ENCODE measurements at regions not wholly inside any gene's neighbourhood (a gene's known extent, or its start where the extent isn't known, plus 50 kb on each side); places are given as distances from the start of the nearest gene placed in this dataset.

DNA sequence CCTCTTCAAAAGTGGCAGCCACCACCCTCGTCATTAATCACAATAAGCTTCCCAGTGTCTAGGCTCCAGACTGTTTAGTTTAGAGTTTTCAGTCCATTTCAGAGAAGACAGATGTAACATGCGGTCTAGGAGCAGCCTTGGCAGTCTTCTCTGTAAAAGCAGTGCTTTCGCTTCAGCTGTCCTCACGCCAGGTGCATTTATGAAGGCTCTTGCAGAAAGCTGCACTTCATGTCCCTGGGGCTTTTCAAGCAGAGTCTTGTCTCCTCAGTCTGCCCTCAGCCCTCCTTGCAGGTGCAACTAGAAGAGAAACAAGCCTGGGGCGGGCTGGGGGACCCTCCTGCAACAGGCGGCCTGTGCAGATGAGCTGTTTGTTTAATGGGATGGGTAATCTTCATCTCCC is 281.9 kb downstream of the DRD1 start:
- no peak for ATAC-seq

DNA sequence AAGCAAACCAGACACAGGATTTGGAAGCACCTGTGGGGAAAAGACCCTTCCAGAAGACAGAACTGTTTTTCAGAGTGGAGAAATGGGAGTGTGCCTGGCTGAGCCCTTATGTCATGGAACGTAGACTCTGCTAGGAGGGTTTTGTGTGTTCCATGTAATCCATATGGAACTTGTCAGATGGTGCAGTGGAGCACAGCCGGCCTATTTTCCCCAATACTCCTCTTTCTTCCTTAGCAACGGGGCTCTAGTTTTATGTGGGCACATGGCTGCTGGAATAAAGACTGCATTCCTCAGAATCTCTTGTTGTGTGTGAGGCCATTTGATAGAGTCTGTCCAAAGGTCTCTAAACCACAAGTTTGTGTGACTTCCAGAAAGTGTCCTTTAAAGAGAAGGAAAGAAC is 284.0 kb downstream of the DRD1 start:
- no peak for ATAC-seq

DNA sequence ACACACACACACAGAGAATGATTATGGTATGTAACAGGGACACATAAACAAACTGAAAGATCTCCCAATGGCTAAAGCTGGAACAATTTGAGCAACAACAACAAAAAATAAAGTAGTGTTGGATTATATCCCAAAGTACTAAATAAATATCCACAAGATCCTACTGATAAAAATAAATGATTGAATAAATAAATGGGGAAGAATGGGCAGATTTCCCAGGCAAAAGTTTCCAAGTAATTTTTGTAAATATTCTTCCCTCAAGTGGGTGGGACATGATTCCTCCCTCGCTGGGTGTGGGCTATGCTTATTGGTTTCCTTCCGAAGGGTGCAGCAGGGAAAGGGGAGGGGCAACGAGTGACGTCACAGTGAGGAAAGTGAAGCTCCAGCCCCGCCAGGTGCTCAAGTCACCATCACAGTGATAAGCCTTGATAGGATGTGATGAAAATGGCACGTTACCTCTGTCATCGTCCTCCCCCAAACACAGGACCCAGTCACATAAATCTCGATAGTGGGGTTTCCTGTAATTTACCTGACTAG is 295.3 kb downstream of the DRD1 start:
- ATAC-seq: no peak

DNA sequence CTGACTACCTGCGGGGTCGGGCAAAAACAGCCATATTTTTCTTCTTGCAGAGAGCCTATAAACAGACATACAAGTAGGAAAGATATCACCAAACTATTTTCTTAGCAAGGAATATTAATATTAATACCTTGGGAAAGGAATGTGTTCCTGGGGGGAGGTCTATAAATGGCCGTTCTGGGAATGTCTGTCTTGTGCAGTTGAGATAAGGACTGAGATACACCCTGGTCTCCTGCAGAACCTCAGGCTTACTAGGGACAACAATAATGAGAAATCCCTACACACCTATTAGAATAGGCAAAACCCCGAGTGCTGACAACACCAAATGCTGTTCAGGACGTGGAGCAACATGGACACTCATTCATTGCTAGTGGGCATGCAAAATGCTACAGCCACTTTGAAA is 297.2 kb downstream of the DRD1 start:
- ATAC-seq: no peak

DNA sequence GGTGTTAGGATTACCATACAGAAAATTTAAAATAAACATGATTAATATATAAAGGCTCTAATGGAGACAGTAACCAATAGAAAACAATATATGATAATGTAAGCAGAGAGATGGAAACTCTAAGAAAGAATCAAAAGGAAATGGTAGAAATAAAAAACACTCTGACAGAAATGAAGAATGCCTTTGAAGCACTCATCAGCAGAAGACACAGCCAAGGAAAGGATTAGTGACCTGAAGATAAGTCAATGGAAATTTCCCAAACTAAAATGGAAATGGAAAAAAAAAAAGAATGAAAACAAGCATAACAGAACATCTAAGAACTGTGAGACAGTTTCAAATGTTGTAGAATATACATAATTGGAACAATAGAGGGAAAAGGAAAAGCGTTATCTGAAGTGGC is 302.6 kb downstream of the DRD1 start:
- no peak for ATAC-seq

DNA sequence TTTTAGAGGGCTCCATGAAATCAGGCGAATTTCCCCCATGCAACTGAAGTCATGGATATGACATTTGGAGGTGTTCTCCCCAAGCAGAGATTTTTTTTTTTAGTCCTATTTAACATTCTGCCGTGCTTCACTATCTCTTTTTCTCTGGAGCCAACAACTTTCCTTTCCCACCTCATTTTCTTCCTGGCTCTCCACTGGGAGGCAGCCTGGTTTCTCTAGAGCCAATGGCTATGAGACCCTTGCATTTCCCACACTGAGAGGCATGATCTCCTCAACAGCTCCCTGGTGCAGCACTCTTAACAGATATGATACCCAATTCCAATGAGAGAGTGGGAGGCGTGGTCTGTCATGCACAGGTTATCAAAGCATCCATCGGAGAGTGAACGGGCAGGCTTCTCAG is 310.8 kb downstream of the DRD1 start:
- no peak for ATAC-seq

DNA sequence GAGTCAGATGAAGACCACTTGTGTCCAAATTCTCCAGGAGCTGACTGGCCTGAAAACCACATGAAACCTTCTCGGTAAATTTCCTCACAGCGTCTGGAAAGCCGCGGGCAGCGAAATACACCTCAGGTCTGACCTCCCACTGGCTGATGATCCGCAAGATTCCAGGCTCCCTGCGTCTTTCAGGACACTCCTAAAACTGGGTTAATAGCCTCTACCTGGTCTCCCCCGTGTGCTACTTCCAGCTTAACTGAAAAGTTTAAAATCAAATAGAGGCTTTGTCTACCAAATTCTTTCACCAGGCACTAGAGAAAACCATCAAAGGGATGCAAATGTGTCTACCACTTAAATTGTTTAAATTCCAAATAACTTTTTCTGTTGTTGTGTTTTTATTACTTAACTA is 312.6 kb downstream of the DRD1 start:
- ATAC-seq: no peak

DNA sequence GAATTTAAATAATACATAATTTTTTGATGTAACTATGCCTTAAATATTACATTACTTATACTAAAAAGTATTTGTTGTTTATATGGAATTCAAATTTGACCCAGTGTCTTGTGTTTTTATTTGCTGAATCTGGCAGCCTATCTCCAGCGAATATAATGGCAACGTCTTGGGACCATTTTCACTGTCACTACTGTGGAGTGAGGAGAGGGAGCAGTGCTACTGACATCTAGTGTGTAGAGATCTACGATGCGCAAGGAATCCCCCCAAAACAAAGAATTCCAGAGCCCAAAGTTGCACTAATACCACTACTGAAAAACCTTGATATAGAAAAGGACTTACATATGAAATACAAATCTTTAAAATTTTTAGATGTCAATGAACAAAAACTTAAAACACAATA is 314.4 kb downstream of the DRD1 start:
- ATAC-seq: no peak

DNA sequence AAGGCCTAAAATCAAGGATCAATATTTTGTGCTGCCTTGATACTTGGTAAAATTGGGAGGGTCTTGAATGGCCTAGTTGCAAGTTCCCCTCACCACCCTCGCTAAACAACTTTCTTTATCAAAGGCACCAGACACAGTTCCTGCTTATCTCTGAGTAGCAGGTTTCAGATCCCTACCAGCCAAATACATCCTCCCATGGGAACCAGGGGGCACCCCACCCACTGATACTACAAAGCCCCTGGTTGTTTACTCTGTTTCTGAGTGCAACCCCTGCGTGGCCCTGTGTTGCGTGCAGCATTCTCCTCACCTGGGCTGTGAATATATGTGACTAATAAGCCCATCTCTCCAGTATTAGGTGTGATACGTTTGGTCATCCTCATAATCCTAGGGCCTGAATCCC is 314.9 kb downstream of the DRD1 start:
- no peak for ATAC-seq

DNA sequence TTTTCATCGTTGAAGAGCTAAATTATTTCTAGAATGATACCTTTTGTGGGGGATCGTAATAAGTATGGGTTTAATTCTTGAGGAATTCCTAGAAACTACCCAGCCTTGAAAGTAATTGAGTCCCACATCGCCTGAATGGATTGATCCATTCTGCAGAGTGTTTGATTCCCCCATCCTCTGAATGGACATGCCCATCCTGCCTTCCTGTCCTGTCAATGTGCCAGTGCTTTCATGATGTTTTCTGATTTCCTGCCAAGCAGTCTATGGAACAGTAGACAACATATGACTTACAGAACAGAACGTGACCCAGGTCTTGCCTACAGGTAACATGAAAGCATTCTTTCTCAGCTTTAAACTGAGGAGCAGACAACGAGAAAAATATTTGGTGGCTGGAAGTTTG is 319.2 kb downstream of the DRD1 start:
- no peak for ATAC-seq

DNA sequence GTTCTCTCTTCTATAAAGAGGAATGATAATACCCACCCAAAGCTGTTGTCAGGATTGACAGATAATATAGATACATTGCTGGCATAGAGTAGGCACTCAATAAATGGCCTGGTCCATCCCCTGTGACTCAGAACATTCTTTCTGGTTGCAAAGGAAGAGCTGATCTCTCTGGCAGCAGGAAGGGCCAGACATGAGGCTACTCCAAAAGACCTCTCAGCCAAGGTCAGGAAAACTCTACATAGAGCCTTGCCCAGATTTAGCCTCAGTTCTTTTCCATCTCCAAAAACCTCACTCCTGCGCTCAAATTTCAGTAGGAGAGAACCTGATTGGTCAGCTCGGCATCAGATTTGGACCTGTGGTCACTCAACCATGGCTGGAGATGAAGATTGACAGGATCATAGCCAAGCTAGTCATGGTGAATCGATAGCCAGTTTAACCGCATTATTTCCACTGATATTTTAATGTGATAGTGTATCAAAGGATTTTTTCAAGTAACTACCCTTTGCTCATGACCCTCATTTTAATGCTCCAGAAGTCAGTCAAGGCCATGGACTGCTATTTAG is 319.6 kb downstream of the DRD1 start:
- no peak for ATAC-seq

DNA sequence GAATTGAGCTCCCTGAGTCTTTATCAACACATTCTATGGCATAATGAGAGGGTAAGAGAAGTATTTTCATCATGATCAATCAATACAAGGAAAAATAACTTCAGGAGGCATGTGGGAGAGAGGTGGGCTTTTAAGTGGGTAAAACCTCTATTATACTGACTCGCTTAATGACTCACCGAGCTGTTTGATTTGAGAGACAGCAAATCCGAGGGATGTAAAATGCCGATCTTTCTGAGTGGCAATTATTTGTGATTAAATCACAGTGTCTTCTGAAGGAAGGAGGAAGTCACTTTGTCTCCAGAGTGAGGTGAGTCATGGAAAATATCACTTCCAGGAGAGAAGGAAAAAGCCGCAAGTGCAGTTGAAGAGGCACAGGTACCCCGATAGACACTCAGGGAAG is 320.4 kb downstream of the DRD1 start:
- ATAC-seq: no peak

DNA sequence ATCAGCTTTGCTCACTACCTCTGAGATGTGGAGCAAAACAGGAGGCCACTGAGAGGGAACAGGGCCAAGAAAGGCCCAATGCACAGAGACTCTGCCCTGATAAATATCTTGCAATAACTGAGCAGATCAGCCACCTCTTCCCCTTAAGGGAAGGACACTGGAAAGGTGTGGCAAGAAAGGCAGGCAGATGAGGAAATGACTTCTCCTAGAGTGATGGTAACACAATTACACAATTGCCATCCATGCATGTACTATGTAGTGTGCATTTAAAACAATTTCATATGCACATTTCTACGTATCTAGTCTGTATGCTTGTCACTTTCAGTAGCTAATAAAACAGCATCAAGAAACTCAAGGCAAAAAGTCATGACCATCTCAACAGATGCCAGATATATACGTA is 322.5 kb downstream of the DRD1 start:
- peak; percentile 10 for ATAC-seq

DNA sequence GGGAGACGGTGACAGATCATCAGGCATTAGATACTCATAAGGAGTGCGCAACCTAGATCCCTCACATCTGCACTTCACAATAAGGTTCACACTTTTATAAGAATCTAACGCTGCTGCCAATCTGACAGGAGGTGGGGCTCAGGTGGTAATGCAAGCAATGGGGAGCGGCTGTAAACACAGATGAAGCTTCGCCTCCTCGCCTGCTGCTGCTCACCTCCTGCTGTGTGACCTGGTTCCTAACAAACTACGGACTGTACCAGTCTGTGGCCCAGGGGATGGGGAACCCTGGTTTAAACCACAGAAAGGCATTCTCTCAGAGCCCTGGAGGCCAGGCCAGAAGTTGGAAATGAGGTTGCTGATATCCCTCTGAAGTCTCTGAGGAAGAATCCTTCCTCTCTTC is 323.6 kb downstream of the DRD1 start:
- ATAC-seq: no peak

DNA sequence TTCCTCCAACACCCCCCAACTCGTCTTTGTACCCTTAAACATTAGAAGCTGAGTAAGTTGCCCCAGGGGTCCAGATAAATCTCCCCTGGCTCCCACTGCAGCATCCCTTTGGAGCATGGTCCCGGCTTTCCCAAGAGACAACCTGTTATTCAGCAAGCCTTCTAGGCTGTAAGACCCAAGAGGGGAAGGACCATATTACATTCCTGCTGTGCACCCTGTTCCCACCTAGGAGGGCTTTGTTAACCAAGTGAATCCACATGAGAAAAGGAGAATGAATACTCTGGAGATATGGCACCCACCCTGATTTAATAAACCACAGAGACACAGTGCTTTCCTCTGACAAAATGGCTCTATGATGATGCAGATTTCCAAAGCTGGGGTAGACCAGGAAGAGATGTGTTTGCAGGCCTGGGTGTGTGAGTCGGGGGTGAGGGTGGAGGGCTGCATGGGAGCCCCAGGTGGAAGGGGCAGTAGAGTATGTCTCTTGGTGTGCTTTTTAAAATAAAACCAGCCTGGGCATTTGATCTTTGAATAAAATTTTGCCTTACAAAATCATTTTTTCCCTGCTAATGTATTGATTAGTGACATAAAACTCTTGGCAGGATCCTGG is 325.2 kb downstream of the DRD1 start:
- ATAC-seq: no peak

DNA sequence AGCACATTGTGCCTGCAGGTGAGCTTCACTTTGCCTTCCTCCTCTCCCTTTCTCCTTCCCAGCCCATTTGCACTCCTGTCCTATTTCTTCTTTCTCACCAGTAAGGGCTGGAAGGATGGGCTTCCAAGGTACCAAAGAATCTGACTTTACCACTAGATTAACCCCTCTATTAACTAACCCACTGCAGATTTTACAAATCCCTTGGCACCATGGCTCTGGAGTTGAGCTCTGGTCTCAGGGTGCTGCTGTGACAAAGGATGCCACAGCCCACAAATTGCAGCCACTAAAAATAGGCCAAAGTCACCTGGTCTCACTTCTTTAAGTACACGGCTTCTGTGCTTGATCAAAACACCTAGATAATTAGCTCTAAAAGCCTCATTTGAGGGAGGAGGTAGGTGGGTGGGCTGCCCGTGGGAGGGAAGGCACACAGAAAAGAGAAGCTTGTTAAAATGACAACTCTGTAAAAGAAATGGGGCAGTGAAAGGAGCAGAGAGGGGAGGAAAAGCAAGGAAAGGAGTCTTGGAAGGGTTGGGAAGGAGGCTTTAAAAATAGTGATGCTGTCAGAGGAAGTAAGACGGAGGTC is 327.4 kb downstream of the DRD1 start:
- ATAC-seq: no peak

DNA sequence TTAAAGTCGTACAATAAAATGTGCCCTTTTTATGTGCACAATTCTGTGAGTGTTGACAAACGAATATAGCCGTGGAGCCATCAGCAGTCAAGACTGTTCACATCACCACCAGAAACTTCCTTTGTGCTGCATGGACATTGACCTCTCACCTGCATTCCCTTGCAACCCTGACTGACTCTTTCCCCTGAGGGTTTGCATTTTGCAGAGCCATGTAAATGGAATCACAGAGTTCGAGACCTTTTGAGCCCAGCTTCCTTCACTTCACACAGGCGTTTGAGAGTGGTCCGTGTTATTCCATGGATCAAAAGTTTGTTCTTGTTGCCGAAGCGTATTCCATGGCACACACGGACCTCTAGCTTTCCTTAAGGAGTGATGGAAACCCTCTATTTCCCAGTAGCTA is 328.2 kb downstream of the DRD1 start:
- ATAC-seq: no peak

DNA sequence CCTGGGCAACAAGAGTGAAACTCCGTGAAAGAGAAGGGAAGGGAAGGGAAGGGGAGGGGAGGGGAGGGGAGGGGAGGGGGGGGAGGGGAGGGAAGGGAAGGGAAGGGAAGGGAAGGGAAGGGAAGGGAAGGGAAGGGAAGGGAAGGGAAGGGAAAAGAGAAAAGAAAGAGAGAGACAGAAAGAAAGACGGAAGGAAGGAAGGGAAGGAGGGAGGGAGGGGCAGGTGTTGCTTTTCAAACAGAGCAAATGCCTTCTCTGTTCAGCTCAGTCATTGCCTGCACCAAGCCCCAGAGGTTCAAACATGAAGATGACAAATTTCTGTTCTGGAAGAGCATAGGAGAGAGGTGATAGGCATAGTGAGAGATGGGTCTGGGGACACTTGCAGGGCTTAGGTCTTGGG is 330.0 kb downstream of the DRD1 start:
- no peak for ATAC-seq

DNA sequence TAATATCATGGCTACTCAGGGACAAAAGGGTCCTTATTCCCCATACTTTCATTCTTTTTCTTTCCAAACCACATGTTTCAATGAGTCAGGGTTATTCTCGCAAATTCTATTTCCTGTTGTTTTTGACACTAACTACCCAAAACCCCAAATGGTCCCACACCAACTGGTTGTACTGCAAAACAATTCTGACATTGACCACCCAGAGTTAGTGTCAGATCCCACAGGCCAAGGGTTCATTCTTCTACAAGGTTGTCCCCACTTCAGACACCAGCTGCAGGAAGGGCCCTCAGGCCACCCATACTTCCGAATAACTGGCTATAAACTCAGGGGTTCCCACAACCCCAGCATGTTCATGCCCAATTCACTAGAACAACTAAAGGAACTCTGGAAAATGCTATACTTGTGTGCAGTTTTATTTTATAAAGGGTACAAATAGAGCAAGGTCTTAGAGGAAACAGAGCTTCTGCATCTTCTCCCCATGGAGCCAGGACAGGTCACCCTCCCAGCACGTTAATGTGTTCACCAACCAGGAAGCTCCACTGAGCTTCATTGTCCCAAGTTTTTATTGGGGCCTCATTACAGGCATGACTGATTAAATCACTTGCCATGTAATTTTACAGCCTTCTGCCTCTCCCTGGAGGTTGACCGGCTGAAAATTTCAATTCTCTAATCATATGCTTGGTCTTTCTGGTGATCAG is 334.8 kb downstream of the DRD1 start:
- no peak for ATAC-seq

DNA sequence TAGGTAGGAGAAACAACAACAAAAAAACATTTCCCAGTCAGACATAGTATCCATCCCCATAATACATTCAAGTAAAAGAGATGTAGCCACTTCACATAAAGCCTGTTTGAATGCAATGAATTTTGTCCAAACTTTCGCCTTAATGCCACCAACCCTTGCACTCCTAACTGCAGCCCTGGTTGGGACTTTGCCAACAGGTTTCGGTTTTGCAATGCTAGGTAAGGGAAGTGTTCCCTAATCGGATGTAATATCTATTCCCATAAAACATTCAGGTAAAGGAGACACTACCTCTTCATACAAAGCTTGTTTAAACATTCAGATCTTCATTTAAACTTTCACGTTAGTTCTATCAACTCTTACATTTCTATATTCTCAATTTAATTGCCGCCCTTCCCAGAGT is 336.1 kb downstream of the DRD1 start:
- no peak for ATAC-seq

DNA sequence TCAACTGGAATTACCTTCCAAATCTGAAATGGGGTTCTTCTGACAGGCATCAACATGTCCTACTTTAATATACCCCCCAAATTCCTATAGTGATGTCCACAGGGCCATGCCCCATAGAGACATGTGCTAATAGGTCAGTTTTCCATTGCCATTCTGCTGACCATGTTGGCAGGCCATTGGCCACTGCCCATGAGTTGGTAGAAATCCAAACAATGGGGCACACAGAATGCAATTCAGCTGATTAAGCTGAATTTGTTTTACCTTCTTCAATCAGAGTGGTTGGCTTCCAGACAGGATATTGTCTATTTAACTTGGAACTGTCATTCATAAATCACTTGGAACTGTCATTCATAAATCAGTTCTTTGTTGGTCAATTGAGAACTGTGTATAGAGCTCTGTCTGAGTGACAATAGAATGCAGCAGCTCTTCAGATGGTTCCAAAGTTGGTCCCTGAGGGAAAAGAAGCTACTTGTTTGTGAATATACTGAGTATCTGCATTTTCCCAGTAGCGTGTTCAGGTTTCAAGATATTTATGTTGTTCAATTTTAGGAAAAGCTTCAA is 336.9 kb downstream of the DRD1 start:
- no peak for ATAC-seq

DNA sequence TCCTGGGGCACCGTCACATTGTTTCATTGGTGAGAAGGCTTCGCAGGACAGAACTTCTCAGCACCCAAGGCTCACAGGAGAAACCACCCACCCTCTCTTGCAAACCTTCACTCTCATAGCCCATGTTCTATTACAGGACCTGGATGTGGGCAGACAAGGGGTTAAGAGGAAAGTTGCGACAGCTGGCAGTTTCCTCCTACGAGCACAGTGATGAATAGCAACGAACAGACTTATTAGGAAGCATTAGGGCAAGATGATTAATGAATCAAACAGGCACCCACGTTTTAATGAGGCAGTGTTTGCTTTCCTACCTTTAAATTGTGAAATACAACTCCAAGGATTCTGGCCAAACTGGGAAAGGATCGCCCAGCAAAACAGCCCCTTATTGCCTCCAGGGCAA is 339.3 kb downstream of the DRD1 start:
- no peak for ATAC-seq

DNA sequence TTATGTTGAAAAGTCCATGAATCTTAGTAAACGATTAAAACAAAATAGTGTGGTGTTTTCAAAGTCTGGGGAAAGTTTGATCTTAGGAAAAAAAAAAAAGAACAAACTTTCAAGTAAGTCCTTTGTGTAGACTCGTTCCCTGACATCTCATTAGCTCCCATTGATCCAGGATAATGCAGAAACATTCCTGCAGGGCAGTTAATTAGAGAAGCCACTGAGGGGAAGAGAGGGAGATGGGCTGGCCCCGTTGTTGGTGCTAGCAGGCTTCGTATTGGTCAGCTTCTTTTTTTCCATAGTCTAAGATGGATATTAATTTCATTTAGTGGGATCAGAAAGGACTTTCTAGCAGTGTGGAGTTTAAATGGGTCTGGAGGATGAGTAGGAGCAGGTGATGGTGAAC is 340.2 kb downstream of the DRD1 start:
- no peak for ATAC-seq

DNA sequence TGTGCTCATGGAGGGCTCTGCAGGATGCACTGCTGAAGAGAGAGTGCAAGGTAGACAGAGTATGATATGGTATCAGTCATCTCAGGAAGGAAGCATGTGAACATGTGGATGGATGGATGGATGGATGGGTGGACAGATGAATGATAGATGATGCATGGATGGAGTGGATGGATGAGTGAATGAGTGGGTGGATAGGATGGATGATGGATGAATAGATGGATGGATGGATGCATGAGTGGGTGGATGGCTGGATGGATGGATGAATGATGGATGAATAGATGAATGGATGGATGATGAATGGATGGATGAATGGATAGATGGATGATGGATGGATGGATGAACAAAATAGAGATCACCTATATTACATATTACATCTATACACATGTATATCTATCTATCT is 341.3 kb downstream of the DRD1 start:
- ATAC-seq: no peak
